HCT116 (cell line): ENCODE measurements at regions not wholly inside any gene's neighbourhood (a gene's known extent, or its start where the extent isn't known, plus 50 kb on each side); places are given as distances from the start of the nearest gene placed in this dataset.

Experiments used
- CTCF ChIP-seq, 3 experiments: fragments of 200-600 bp in 1 of 3; sonication (generic) in 1 of 3; IDR thresholded peaks in 2 of 3; conservative IDR thresholded peaks in 1 of 3; 2 replicates each; pipeline ENCODE4 v1.5.1; 2012 to 2017; ENCODE audit warnings: low read depth in 2 of 3, low read length in 2 of 3, antibody characterized with exemption in 1 of 3, borderline replicate concordance in 1 of 3, control low read depth in 1 of 3, mild to moderate bottlenecking in 1 of 3, mixed read lengths in 1 of 3, mixed run types in 1 of 3, moderate library complexity in 1 of 3; ENCODE audit not compliant: insufficient read depth in 1 of 3
- POLR2AphosphoS5 ChIP-seq: IDR thresholded peaks from 2 replicates; pipeline ENCODE4 v1.6.1; 2011; ENCODE audit warnings: mild to moderate bottlenecking, low read depth, low read length, moderate library complexity
- SIN3A ChIP-seq: IDR thresholded peaks from 2 replicates; pipeline ENCODE4 v1.6.1; 2012; ENCODE audit warnings: low read depth

GRCh38 chr13:74816737-74817136 is 665.2 kb downstream of the TBC1D4 start:
- TF ChIP-seq SIN3A, result no peak
- no peak for TF ChIP-seq POLR2AphosphoS5
- no peak for TF ChIP-seq CTCF (IDR thresholded peaks at IDR 0.05 in 2 of 3, conservative IDR thresholded peaks at IDR 0.05 in 1 of 3; ENCODE audit: borderline replicate concordance in 1 of 3, insufficient read depth in 1 of 3, low read depth in 2 of 3, low read length in 2 of 3)
